GM12891 (cell line): ENCODE measurements at regions not wholly inside any gene's neighbourhood (a gene's known extent, or its start where the extent isn't known, plus 50 kb on each side); places are given as distances from the start of the nearest gene placed in this dataset.

Experiments used
- POLR2A ChIP-seq: IDR thresholded peaks from 2 replicates; pipeline ENCODE4 v1.6.1; 2011; ENCODE audit warnings: low read depth, low read length, control low read depth
- POLR2AphosphoS5 ChIP-seq: IDR thresholded peaks from 2 replicates; pipeline ENCODE4 v1.6.1; 2011; ENCODE audit warnings: low read depth, low read length, control low read depth
- POU2F2 ChIP-seq: IDR thresholded peaks from 2 replicates; pipeline ENCODE4 v1.6.1; 2011; ENCODE audit warnings: low read depth, mild to moderate bottlenecking, control low read depth, low read length, moderate library complexity
- SPI1 ChIP-seq: IDR thresholded peaks from 2 replicates; pipeline ENCODE4 v1.6.1; 2011; ENCODE audit warnings: low read depth, low read length, control low read depth
- TAF1 ChIP-seq: IDR thresholded peaks from 2 replicates; pipeline ENCODE4 v1.6.1; 2011; ENCODE audit warnings: low read depth, low read length, control low read depth

DNA sequence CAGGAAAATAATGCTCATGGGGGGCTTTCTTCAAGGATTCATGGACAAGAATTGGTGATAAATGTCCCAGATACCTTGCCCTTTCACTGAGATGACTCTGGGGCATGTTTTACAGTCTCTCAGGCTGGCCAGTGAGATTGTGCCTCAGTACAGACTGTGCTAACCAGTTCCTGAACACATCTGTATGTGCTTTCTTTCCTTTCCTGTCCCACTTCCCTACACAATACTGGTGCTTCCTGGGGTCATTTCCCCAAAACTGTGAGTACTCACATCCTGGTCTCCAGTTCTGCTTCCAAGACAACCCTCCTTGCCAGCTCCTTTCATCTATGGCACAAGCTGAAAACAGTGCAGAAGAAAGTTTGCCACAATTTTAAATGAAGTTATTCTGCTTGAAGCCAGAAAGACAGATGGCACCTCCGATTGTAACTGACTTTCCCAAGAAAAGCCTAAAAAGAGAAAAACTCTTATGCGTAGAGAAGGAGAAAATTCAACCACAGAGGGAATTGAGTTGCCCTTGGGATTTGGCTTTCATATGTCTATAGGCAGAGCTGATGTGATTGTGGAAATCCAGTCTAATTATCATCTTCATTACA, 134.7 kb downstream of the DRD1 start:
- TF ChIP-seq POLR2AphosphoS5 (no peak), POLR2A (no peak), TAF1 (no peak), SPI1 (no peak), POU2F2 (no peak)
